Transverse colon (tissue), 4 donors: ENCODE measurements at regions not wholly inside any gene's neighbourhood (a gene's known extent, or its start where the extent isn't known, plus 50 kb on each side); places are given as distances from the start of the nearest gene placed in this dataset.

Experiments used
- DNase-seq: peaks from one replicate; pipeline ENCODE4 v3.0.0-alpha.2; 2019
- H3K27ac ChIP-seq, 4 donors: fragments of 200-600 bp; sonication (generic); 2 replicates each; pipeline ENCODE4 v1.5.1; 2016 to 2018; ENCODE audit warnings: inconsistent platforms in 4 of 4
- H3K27me3 ChIP-seq: fragments of 200-600 bp; sonication (generic); 2 replicates; pipeline ENCODE4 v1.5.1; 2017; ENCODE audit warnings: inconsistent platforms
- H3K36me3 ChIP-seq, 4 donors: fragments of 200-600 bp; sonication (generic); 2 replicates each; pipeline ENCODE4 v1.5.1; 2017 to 2019; ENCODE audit warnings: inconsistent platforms in 4 of 4
- H3K4me1 ChIP-seq, 4 donors: fragments of 200-600 bp; sonication (generic); 2 replicates each; pipeline ENCODE4 v1.5.1; 2017 to 2020; ENCODE audit warnings: inconsistent platforms in 4 of 4
- H3K4me3 ChIP-seq, 4 donors: fragments of 200-600 bp; sonication (generic); 1 replicate in 1 of 4; 2 replicates in 3 of 4; pipeline versions ENCODE4 v1.5.1 to v1.6.1; 2017 to 2019; ENCODE audit warnings: inconsistent platforms in 4 of 4
- H3K9me3 ChIP-seq, 2 donors: fragments of 200-600 bp; sonication (generic); 2 replicates each; pipeline ENCODE4 v1.5.1; 2017 to 2019; ENCODE audit warnings: inconsistent platforms in 2 of 2
- CTCF ChIP-seq, 5 experiments: fragments of 200-600 bp in 3 of 5; fragments of 450-650 bp in 2 of 5; sonication (generic) in 3 of 5; IDR thresholded peaks; 1 replicate in 2 of 5; 2 replicates in 3 of 5; pipeline ENCODE4 v1.5.1; 2016 to 2017; ENCODE audit warnings: antibody characterized with exemption in 5 of 5, inconsistent platforms in 3 of 5, mild to moderate bottlenecking in 2 of 5, moderate library complexity in 1 of 5
- EP300 ChIP-seq: sonication (generic); formaldehyde crosslinking; IDR thresholded peaks from one replicate; pipeline ENCODE4 v1.6.1; 2017; ENCODE audit warnings: antibody characterized with exemption, low read depth
- POLR2A ChIP-seq: fragments of 450-650 bp; IDR thresholded peaks from one replicate; pipeline ENCODE4 v1.6.1; 2016; ENCODE audit warnings: antibody characterized with exemption, mild to moderate bottlenecking, moderate library complexity
- POLR2AphosphoS5 ChIP-seq, 3 donors: sonication (generic); formaldehyde crosslinking; IDR thresholded peaks; one replicate each; pipeline ENCODE4 v1.6.1; 2016; ENCODE audit warnings: antibody characterized with exemption in 3 of 3
- in situ Hi-C, 4 donors: fragments of 200-750 bp; cut with MboI; loops; one replicate each; pipeline versions ENCODE4 v1.15.0 to v1.15.1; 2017; ENCODE audit warnings: low sequenced_read_pairs in 3 of 4, low pct_ligation_motif_present in 1 of 4, low pct_unique_long_range_greater_than_20kb in 1 of 4
- intact Hi-C: fragments of 100-400 bp; cut with DNase I; formaldehyde crosslinking; loops from one replicate; pipeline ENCODE4 v1.15.1; 2023; ENCODE audit warnings: low total_unique reads
- small RNA-seq, 4 donors: library from RNA; depleted of rRNA; stranded (forward); fragments of <200 nt; gene quantifications; one replicate each; pipeline ENCODE3, GENCODE V24; 2016

GRCh38 chr3:35565048-35565447 is 74.3 kb upstream of the ARPP21 start:
- in situ Hi-C loops (no loop called here), intact Hi-C loops (no loop called here)
- TF ChIP-seq POLR2AphosphoS5 (IDR thresholded peaks at IDR 0.05) (no peak), POLR2A (no peak), EP300 (no peak), CTCF (IDR thresholded peaks at IDR 0.05) (no peak)
- Histone ChIP-seq H3K4me3 (no peak overlapping the region), H3K27me3 (no peaks in the 10 kb centered on the region), H3K4me1 (no peaks in the 10 kb centered on the region), H3K36me3 (no peaks in the 10 kb centered on the region), H3K27ac (no peak overlapping the region), H3K9me3 (no peaks in the 10 kb centered on the region)
- no peak for DNase-seq

Small RNA genes in the stretch of these regions (small RNA-seq; reads per million reads assigned to genes)
- gene RNU6-243P, result 0 reads per million in 4 donors
